C4-2B (cell line): ENCODE measurements at regions not wholly inside any gene's neighbourhood (a gene's known extent, or its start where the extent isn't known, plus 50 kb on each side); places are given as distances from the start of the nearest gene placed in this dataset.

Source experiments
- H3K27ac ChIP-seq: fragments of 450-650 bp; 2 replicates; pipeline ENCODE4 v1.5.1; 2017
- CTCF ChIP-seq: fragments of 450-650 bp; conservative IDR thresholded peaks from 2 replicates; pipeline ENCODE4 v1.5.1; 2017; ENCODE audit warnings: mild to moderate bottlenecking
- ZFX ChIP-seq: fragments of 450-650 bp; IDR thresholded peaks from 2 replicates; pipeline ENCODE4 v1.6.1; 2017

- H3K27ac ChIP-seq: no peak overlapping the region
- TF ChIP-seq ZFX (no peak), CTCF (peak; percentile 22)
Measured at GRCh38 chr14:53325176-53325806, 172.2 kb upstream of the DDHD1 start.

GRCh38 chr14:53316504-53316903 is 163.4 kb upstream of the DDHD1 start:
- TF ChIP-seq CTCF: no peak
- no peak overlapping the region for H3K27ac ChIP-seq

GRCh38 chr14:53310412-53310811 is 157.3 kb upstream of the DDHD1 start:
- TF ChIP-seq ZFX (no peak), CTCF (no peak)
- no peak overlapping the region for H3K27ac ChIP-seq

GRCh38 chr14:53306911-53307310 is 153.8 kb upstream of the DDHD1 start:
- TF ChIP-seq ZFX: no peak
- no peak overlapping the region for H3K27ac ChIP-seq

- no peak overlapping the region for H3K27ac ChIP-seq
- TF ChIP-seq ZFX (no peak), CTCF (peak; percentile 89)
Measured at GRCh38 chr14:53306267-53306721, 153.2 kb upstream of the DDHD1 start.

GRCh38 chr14:53304726-53305381 is 151.7 kb upstream of the DDHD1 start:
- no peak overlapping the region for H3K27ac ChIP-seq
- TF ChIP-seq ZFX (no peak), CTCF (no peak)

GRCh38 chr14:53295985-53296582 is 143.0 kb upstream of the DDHD1 start:
- peak; percentile 84 for TF ChIP-seq CTCF
- TF ChIP-seq ZFX: no peak
- H3K27ac ChIP-seq: no peak overlapping the region
